ENCODE measurements at regions not wholly inside any gene's neighbourhood (a gene's known extent, or its start where the extent isn't known, plus 50 kb on each side); places are given as distances from the start of the nearest gene placed in this dataset.

DNA sequence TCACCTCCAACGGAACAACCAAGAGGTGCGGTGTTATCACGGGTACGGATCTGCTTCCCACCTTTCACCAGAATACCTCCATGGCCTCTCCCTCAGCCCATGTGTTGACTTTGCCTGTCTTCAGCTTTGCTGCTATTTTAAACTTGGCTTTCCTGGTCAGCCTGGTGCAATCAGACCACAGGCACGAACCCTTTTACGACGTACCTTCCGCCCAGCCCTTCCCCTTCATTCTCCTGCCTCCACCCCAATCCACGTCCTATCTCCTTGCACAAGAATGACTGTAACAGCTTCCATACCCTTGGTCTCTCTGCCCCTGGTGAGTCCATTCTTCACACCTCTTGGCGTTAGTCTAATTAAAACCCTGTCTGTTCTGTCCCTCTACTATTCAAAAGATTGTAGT, 431.7 kb downstream of the EFNB2 start:
- Histone ChIP-seq H3K36me3 (ENCODE audit: control insufficient read depth, insufficient read depth, low read length) (no peaks in the 10 kb centered on the region), H3K9ac (ENCODE audit: insufficient read depth, low read length) (no peak overlapping the region), H3K9me3 (ENCODE audit: control insufficient read depth, insufficient read depth, low read depth, low read length) (no peaks in the 10 kb centered on the region), H3K4me3 (replicated peaks in 1 of 4; ENCODE audit: control extremely low read depth in 1 of 4, insufficient read depth in 1 of 4, low read depth in 3 of 4, low read length in 4 of 4) (no peak overlapping the region), H3K27ac (ENCODE audit: insufficient read depth, low read length) (no peak overlapping the region), H3K4me1 (ENCODE audit: control insufficient read depth, extremely low read depth, insufficient read depth, low read length) (peaks cover 11% of the 10 kb centered on the region), H2AFZ (ENCODE audit: low read length) (no peak overlapping the region), H4K20me1 (ENCODE audit: control insufficient read depth, extremely low read depth, insufficient read depth, low read length) (no peaks in the 10 kb centered on the region), H3K79me2 (ENCODE audit: control insufficient read depth, insufficient read depth, low read length) (no peaks in the 10 kb centered on the region), H3K4me2 (ENCODE audit: extremely low read depth, insufficient read depth, low read length) (no peak overlapping the region), H3K27me3 (ENCODE audit: control insufficient read depth, insufficient read depth, low read length) (no peaks in the 10 kb centered on the region)
- peak in 1 of 2 donors; percentile 93 for DNase-seq (ENCODE audit: low read depth in 2 of 2)
- no peak for TF ChIP-seq EZH2 (IDR thresholded peaks at IDR 0.05; ENCODE audit: low read length, missing control alignments)
- TF ChIP-seq, protein P1, sequence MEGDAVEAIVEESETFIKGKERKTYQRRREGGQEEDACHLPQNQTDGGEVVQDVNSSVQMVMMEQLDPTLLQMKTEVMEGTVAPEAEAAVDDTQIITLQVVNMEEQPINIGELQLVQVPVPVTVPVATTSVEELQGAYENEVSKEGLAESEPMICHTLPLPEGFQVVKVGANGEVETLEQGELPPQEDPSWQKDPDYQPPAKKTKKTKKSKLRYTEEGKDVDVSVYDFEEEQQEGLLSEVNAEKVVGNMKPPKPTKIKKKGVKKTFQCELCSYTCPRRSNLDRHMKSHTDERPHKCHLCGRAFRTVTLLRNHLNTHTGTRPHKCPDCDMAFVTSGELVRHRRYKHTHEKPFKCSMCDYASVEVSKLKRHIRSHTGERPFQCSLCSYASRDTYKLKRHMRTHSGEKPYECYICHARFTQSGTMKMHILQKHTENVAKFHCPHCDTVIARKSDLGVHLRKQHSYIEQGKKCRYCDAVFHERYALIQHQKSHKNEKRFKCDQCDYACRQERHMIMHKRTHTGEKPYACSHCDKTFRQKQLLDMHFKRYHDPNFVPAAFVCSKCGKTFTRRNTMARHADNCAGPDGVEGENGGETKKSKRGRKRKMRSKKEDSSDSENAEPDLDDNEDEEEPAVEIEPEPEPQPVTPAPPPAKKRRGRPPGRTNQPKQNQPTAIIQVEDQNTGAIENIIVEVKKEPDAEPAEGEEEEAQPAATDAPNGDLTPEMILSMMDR (conservative IDR thresholded peaks at IDR 0.05 in 1 of 2, IDR thresholded peaks at IDR 0.05 in 1 of 2; ENCODE audit: low read depth in 1 of 2, low read length in 2 of 2): no peak

DNA sequence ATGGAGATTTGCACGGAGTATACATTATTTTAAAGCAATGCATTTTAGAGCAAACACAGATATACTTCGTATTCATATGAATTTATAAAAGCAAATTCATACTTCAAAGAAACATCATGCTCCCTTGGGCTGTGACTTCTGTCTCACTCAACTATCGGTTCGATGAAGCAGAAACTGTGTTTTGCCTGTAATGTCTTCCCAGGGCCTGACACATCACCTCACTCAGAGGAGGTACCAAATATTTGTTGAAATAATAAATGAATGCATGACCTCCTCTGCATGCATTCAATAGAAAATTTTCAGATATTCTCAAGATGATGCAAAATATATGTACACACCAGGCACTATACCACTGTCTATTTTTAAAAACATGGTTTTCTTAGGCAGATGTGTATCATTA, 432.7 kb downstream of the EFNB2 start:
- H3K4me1 ChIP-seq (ENCODE audit: control insufficient read depth, extremely low read depth, insufficient read depth, low read length): peaks cover 11% of the 10 kb centered on the region
- H3K36me3 ChIP-seq (ENCODE audit: control insufficient read depth, insufficient read depth, low read length): no peaks in the 10 kb centered on the region
- H3K27me3 ChIP-seq (ENCODE audit: control insufficient read depth, insufficient read depth, low read length): no peaks in the 10 kb centered on the region
- H3K9ac ChIP-seq (ENCODE audit: insufficient read depth, low read length): no peak overlapping the region
- no peaks in the 10 kb centered on the region for H3K79me2 ChIP-seq (ENCODE audit: control insufficient read depth, insufficient read depth, low read length)
- DNase-seq (ENCODE audit: low read depth in 2 of 2): no peak
- H3K27ac ChIP-seq (ENCODE audit: insufficient read depth, low read length): no peak overlapping the region
- no peak overlapping the region for H3K4me3 ChIP-seq (replicated peaks in 1 of 4; ENCODE audit: control extremely low read depth in 1 of 4, insufficient read depth in 1 of 4, low read depth in 3 of 4, low read length in 4 of 4)
- no peak overlapping the region for H2AFZ ChIP-seq (ENCODE audit: low read length)
- H3K4me2 ChIP-seq (ENCODE audit: extremely low read depth, insufficient read depth, low read length): no peak overlapping the region
- H3K9me3 ChIP-seq (ENCODE audit: control insufficient read depth, insufficient read depth, low read depth, low read length): no peaks in the 10 kb centered on the region
- TF ChIP-seq, protein P1 (conservative IDR thresholded peaks at IDR 0.05 in 1 of 2, IDR thresholded peaks at IDR 0.05 in 1 of 2; ENCODE audit: low read depth in 1 of 2, low read length in 2 of 2): no peak
- TF ChIP-seq EZH2 (IDR thresholded peaks at IDR 0.05; ENCODE audit: low read length, missing control alignments): no peak
- H4K20me1 ChIP-seq (ENCODE audit: control insufficient read depth, extremely low read depth, insufficient read depth, low read length): no peaks in the 10 kb centered on the region

DNA sequence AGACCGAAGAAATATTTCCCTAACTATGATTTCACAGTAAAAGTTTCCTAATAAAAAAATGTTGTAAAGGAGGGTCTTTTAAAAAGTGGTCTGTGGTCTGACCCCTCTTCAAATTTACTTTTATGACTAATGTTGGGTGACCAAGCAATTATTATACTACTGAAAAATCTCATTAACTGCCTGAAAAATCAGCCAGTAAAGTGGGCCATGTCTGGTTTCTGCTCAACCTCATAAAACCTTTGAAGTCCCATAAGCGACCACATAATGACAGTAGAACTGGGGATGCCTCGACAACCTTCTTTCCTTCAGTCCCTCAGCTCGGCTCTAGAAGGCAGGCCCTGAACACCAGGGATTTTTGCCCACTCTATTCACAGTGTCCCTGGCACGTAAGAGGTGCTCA, 434.3 kb downstream of the EFNB2 start:
- no peak overlapping the region for H3K4me2 ChIP-seq (ENCODE audit: extremely low read depth, insufficient read depth, low read length)
- H3K9me3 ChIP-seq (ENCODE audit: control insufficient read depth, insufficient read depth, low read depth, low read length): no peaks in the 10 kb centered on the region
- peaks cover 11% of the 10 kb centered on the region for H3K4me1 ChIP-seq (ENCODE audit: control insufficient read depth, extremely low read depth, insufficient read depth, low read length)
- H3K4me3 ChIP-seq (replicated peaks in 1 of 4; ENCODE audit: control extremely low read depth in 1 of 4, insufficient read depth in 1 of 4, low read depth in 3 of 4, low read length in 4 of 4): no peak overlapping the region
- no peak overlapping the region for H3K9ac ChIP-seq (ENCODE audit: insufficient read depth, low read length)
- H4K20me1 ChIP-seq (ENCODE audit: control insufficient read depth, extremely low read depth, insufficient read depth, low read length): no peaks in the 10 kb centered on the region
- H2AFZ ChIP-seq (ENCODE audit: low read length): no peak overlapping the region
- TF ChIP-seq, protein P1 (conservative IDR thresholded peaks at IDR 0.05 in 1 of 2, IDR thresholded peaks at IDR 0.05 in 1 of 2; ENCODE audit: low read depth in 1 of 2, low read length in 2 of 2): no peak
- no peak for TF ChIP-seq EZH2 (IDR thresholded peaks at IDR 0.05; ENCODE audit: low read length, missing control alignments)
- H3K79me2 ChIP-seq (ENCODE audit: control insufficient read depth, insufficient read depth, low read length): no peaks in the 10 kb centered on the region
- H3K27me3 ChIP-seq (ENCODE audit: control insufficient read depth, insufficient read depth, low read length): no peaks in the 10 kb centered on the region
- DNase-seq (ENCODE audit: low read depth in 2 of 2): peak in 1 of 2 donors; percentile 57
- no peaks in the 10 kb centered on the region for H3K36me3 ChIP-seq (ENCODE audit: control insufficient read depth, insufficient read depth, low read length)
- H3K27ac ChIP-seq (ENCODE audit: insufficient read depth, low read length): no peak overlapping the region
